HTR-8/SVneo (cell line): ENCODE measurements at regions not wholly inside any gene's neighbourhood (a gene's known extent, or its start where the extent isn't known, plus 50 kb on each side); places are given as distances from the start of the nearest gene placed in this dataset.

Experiments
- DNase-seq: peaks from one replicate; pipeline ENCODE4 v3.0.0; 2011; ENCODE audit warnings: low spot score, mixed read lengths; ENCODE audit not compliant: insufficient read length
- FAIRE-seq: peaks from 2 replicates; lab custom pipeline; 2011; peaks lifted over from hg19 to GRCh38; lab: Jason Lieb, UNC

- no peak for DNase-seq
- FAIRE-seq: no peak
Measured at GRCh38 chr16:65494080-65494479, 372.2 kb upstream of the CDH11 start.

- FAIRE-seq (no peak), DNase-seq (no peak)
Measured at GRCh38 chr16:65490286-65490685, 368.4 kb upstream of the CDH11 start.

GRCh38 chr16:65489531-65490023 is 367.7 kb upstream of the CDH11 start:
- DNase-seq: no peak
- FAIRE-seq: no peak

- FAIRE-seq (no peak), DNase-seq (no peak)
Measured at GRCh38 chr16:65487231-65487630, 365.4 kb upstream of the CDH11 start.

GRCh38 chr16:65481956-65482355 is 360.1 kb upstream of the CDH11 start:
- no peak for FAIRE-seq
- no peak for DNase-seq

GRCh38 chr16:65480281-65481091 is 358.6 kb upstream of the CDH11 start:
- DNase-seq (no peak), FAIRE-seq (no peak)

GRCh38 chr16:65476448-65476955 is 354.6 kb upstream of the CDH11 start:
- FAIRE-seq (no peak), DNase-seq (no peak)

- FAIRE-seq (no peak), DNase-seq (no peak)
Measured at GRCh38 chr16:65473699-65474098, 351.8 kb upstream of the CDH11 start.

GRCh38 chr16:65469116-65469515 is 347.3 kb upstream of the CDH11 start:
- no peak for FAIRE-seq
- DNase-seq: no peak

GRCh38 chr16:65468133-65468532 is 346.3 kb upstream of the CDH11 start:
- no peak for FAIRE-seq
- no peak for DNase-seq

GRCh38 chr16:65463652-65464260 is 341.9 kb upstream of the CDH11 start:
- FAIRE-seq (no peak), DNase-seq (no peak)

GRCh38 chr16:65457084-65457483 is 335.2 kb upstream of the CDH11 start:
- no peak for DNase-seq
- no peak for FAIRE-seq

GRCh38 chr16:65455761-65456160 is 333.9 kb upstream of the CDH11 start:
- FAIRE-seq: no peak
- DNase-seq: no peak

- FAIRE-seq: no peak
Measured at GRCh38 chr16:65453646-65454045, 331.8 kb upstream of the CDH11 start.

GRCh38 chr16:65449526-65449925 is 327.7 kb upstream of the CDH11 start:
- no peak for FAIRE-seq
- DNase-seq: no peak

More at GRCh38 chr16:65453646-65454045, 331.8 kb upstream of the CDH11 start:
- DNase-seq: no peak

GRCh38 chr16:65446427-65446826 is 324.6 kb upstream of the CDH11 start:
- FAIRE-seq (no peak), DNase-seq (no peak)

GRCh38 chr16:65445313-65446260 is 323.7 kb upstream of the CDH11 start:
- FAIRE-seq (no peak), DNase-seq (no peak)

- FAIRE-seq (no peak), DNase-seq (no peak)
Measured at GRCh38 chr16:65441501-65441900, 319.6 kb upstream of the CDH11 start.

- FAIRE-seq (no peak), DNase-seq (no peak)
Measured at GRCh38 chr16:65429504-65430181, 307.8 kb upstream of the CDH11 start.

- FAIRE-seq: no peak
- no peak for DNase-seq
Measured at GRCh38 chr16:65426484-65426883, 304.6 kb upstream of the CDH11 start.
